ENCODE measurements at regions not wholly inside any gene's neighbourhood (a gene's known extent, or its start where the extent isn't known, plus 50 kb on each side); places are given as distances from the start of the nearest gene placed in this dataset.

GRCh38 chrX:116657071-116657470, 194.3 kb upstream of the CT83 start:
- DNase-seq (ENCODE audit: low spot score in 2 of 2) = no peak
- TF ChIP-seq POLR2A (IDR thresholded peaks at IDR 0.05) = no peak
- TF ChIP-seq CTCF (IDR thresholded peaks at IDR 0.05) = no peak
- intact Hi-C loops (cut with DNase I; ENCODE audit: low total_unique reads) = no loop called here
- no peak overlapping the region for H3K4me3 ChIP-seq (ENCODE audit: low read depth, poor library complexity, severe bottlenecking)

- H3K4me3 ChIP-seq (ENCODE audit: low read depth, poor library complexity, severe bottlenecking) = no peak overlapping the region
- 67% methylated on average over 1 of the region's 1 CpG; no CpG with 5 or more reads in 1 of the 2 donors for WGBS, 2 donors
- TF ChIP-seq POLR2A (IDR thresholded peaks at IDR 0.05) (no peak), CTCF (IDR thresholded peaks at IDR 0.05) (no peak)
- DNase-seq (ENCODE audit: low spot score in 2 of 2) = no peak
- intact Hi-C loops (cut with DNase I; ENCODE audit: low total_unique reads) = no loop called here
These were observed 165.7 kb upstream of the CT83 start for GRCh38 chrX:116628464-116628863.

- TF ChIP-seq CTCF (IDR thresholded peaks at IDR 0.05) = no peak
- TF ChIP-seq POLR2A (IDR thresholded peaks at IDR 0.05) = no peak
- no peak for DNase-seq (ENCODE audit: low spot score in 2 of 2)
- WGBS, 2 donors = 33 to 59% methylated on average over 1 of the region's 1 CpG
- H3K4me3 ChIP-seq (ENCODE audit: low read depth, poor library complexity, severe bottlenecking) = no peak overlapping the region
- intact Hi-C loops (cut with DNase I; ENCODE audit: low total_unique reads) = no loop called here
These were observed 155.8 kb upstream of the CT83 start for GRCh38 chrX:116618546-116618945.

GRCh38 chrX:116607776-116608175, 145.0 kb upstream of the CT83 start:
- intact Hi-C loops (cut with DNase I; ENCODE audit: low total_unique reads) = no loop called here
- WGBS, 2 donors = 0 to 3% methylated on average over 1 of the region's 1 CpG
- DNase-seq (ENCODE audit: low spot score in 2 of 2) = no peak
- no peak for TF ChIP-seq POLR2A (IDR thresholded peaks at IDR 0.05)
- TF ChIP-seq CTCF (IDR thresholded peaks at IDR 0.05) = no peak
- H3K4me3 ChIP-seq (ENCODE audit: low read depth, poor library complexity, severe bottlenecking) = no peak overlapping the region

GRCh38 chrX:116605576-116605975, 142.8 kb upstream of the CT83 start:
- TF ChIP-seq CTCF (IDR thresholded peaks at IDR 0.05) (no peak), POLR2A (IDR thresholded peaks at IDR 0.05) (no peak)
- no peak overlapping the region for H3K4me3 ChIP-seq (ENCODE audit: low read depth, poor library complexity, severe bottlenecking)
- 63 to 100% methylated on average over 1 of the region's 1 CpG for WGBS, 2 donors
- DNase-seq (ENCODE audit: low spot score in 2 of 2) = no peak
- intact Hi-C loops (cut with DNase I; ENCODE audit: low total_unique reads) = no loop called here

GRCh38 chrX:116596010-116596409, 133.2 kb upstream of the CT83 start:
- intact Hi-C loops (cut with DNase I; ENCODE audit: low total_unique reads) = no loop called here
- DNase-seq (ENCODE audit: low spot score in 2 of 2) = no peak
- TF ChIP-seq CTCF (IDR thresholded peaks at IDR 0.05) = no peak
- TF ChIP-seq POLR2A (IDR thresholded peaks at IDR 0.05) = no peak
- no peak overlapping the region for H3K4me3 ChIP-seq (ENCODE audit: low read depth, poor library complexity, severe bottlenecking)
- WGBS, 2 donors = 44 to 85% methylated on average over 1 of the region's 1 CpG
